GM21528 (cell line): ENCODE measurements at regions not wholly inside any gene's neighbourhood (a gene's known extent, or its start where the extent isn't known, plus 50 kb on each side); places are given as distances from the start of the nearest gene placed in this dataset.
"Not testable (repeated sequence)": the region's sequence is repeated elsewhere in the genome, so short reads cannot be mapped to it uniquely, and the experiment has no call there.

Source experiments
- ATAC-seq: cut with Tn5 transposase; IDR thresholded peaks from one replicate; pipeline ENCODE4 v1.9.1; 2021; ENCODE audit warnings: mild to moderate bottlenecking, moderate library complexity; ENCODE audit not compliant: unreplicated experiment, low FRiP score

- ATAC-seq: no peak
Measured at GRCh38 chr21:18117176-18117575, 127.5 kb upstream of the CHODL start.

- no peak for ATAC-seq
Measured at GRCh38 chr21:18114810-18115209, 129.8 kb upstream of the CHODL start.

- no peak for ATAC-seq
Measured at GRCh38 chr21:18104802-18105201, 139.8 kb upstream of the CHODL start.

DNA sequence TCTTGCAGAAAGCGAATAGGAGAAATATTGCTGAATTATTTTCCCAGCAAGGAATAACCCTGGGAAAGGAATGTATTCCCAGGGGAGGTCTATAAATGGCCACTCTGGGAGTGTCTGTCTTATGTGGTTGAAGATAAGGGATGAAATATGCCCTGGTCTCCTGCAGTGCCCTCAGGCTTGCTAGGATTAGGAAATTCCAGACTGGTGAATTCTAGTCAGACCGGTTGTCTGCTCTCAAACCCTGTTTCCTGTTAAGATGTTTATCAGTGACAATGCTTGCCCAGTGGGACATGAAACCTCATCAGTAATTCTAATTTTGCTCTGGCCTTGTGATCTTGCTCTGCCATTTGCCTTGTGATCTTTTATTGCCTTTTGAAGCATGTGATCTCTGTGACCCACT, 148.2 kb upstream of the CHODL start:
- not testable (repeated sequence) for ATAC-seq

- ATAC-seq: no peak
Measured at GRCh38 chr21:18089786-18090185, 154.8 kb upstream of the CHODL start.

DNA sequence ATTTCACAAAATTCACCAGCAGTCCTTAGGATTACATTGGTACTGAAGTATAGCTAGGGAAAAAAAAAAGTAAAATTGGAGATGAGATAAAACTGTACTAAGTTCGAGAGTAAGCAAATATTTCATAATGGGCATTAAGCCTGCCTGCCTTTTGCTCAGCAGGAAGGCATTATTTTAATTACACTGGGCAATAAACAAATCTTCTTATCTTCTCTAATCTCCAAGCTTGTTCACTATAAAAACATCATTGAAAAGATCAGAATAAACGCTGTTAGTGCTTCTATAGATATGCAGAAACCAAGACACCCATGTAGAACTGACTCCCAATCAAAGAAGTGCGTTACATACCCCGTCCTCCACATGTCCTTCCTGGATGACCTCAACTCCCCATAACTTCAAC, 174.2 kb upstream of the CHODL start:
- no peak for ATAC-seq

DNA sequence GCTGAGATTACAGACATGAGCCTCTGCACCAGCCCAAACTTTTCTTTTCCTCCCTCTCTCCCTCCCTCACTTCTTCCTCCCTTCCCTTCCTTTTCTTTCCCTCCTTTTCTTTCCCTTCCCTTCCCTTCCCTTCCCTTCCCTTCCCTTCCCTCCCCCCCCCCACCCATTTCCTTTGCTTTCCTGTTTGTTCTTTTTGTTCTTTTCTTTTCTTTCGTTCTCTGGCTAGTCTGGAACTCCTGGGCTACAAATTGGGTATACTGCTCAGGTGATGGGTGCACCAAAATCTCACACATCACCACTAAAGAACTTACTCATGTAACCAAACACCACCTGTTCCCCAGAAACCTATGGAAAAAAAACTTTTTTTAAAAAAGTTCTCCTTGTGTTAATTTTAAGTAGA, 174.8 kb upstream of the CHODL start:
- no peak for ATAC-seq

DNA sequence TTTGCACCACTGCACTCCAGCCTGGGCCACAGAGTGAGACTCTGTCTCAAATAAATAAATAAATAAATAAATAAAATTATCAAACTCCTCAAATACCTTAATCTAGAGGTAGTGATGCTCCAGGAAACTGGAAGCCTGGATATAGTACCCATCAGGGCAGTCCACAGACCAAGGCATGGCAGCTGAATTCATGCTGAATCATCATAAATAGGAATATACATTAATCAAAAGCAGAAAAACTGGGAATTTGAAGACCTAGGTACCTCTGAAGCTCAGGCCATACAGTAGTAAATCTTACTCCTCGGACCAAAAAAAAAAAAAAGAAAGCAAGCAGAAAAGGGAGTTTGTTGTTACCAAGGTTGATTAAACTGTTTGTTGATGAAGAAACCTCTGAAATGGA, 184.2 kb upstream of the CHODL start:
- ATAC-seq: no peak

DNA sequence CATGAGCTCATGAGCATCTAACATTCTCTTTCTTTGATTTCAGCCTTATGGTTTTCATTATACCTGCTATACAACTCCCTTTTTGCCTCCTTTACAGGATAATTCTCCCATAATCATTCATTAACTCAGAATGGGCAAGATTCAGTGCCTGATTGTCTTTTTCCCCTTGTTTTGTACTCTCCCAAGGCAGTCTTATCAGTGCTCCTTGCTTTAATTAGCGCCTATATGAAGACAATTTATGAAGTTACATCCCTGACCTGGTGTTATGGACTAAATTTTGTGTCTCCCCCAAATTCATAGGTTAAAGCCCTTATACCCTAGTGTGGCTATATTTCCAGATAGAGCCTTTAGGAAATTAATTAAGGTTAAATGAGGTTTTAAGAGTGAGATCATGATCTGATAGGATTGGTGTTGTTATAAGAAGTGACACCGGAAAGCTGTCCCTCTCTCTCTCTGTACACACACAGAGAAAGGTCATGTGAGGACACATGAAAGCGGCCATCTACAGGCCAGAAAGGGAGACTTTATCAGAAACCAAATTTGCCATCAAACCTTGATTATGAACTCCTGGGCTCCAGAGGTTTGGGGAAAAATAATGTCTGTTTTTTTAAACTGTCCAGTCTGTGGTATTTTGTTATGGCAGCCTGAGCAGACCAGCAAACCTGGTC, 185.8 kb upstream of the CHODL start:
- no peak for ATAC-seq

DNA sequence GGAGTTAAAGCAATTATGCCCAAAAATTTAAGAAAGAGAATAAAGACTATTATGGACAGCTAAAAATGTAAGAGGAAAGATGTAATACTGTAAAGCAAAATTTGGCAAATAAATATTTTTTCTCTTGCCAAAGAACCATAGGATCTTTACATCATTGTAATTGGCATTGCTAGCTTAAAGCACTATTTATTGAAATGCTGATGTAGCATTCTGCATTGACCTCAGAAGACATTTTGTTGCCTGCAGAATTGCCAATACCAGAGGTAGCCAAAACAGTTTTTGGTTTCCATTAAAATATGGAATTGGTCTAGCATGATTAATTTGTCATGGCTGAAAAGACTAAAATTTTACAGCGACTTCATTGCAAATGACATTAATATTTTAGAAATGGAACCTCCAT, 191.5 kb upstream of the CHODL start:
- ATAC-seq: no peak

- ATAC-seq: no peak
Measured at GRCh38 chr21:18049461-18049860, 195.2 kb upstream of the CHODL start.

- no peak for ATAC-seq
Measured at GRCh38 chr21:18041012-18041411, 203.6 kb upstream of the CHODL start.

DNA sequence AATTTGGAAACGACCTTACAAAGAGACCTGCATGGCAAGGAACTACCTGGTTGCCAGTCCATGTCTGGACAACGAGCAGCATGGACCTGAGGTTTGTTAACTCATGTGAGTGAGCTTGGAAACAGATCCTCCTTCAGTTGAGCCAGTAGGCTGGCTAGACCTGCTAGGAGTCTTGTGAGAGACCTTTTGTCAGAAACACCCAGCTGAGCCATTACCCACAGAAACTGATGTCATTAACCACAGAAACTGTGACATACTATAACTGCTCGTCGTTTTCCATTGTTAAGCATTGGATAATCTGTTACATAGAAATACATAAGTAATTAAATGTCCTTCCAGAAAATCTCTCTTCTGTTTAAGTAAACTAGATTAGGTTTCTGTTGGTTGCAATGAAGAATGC, 211.1 kb upstream of the C21orf91 start:
- no peak for ATAC-seq

GRCh38 chr21:18026359-18026758, 207.2 kb upstream of the C21orf91 start:
- no peak for ATAC-seq

GRCh38 chr21:18023711-18024110, 204.6 kb upstream of the C21orf91 start:
- no peak for ATAC-seq

DNA sequence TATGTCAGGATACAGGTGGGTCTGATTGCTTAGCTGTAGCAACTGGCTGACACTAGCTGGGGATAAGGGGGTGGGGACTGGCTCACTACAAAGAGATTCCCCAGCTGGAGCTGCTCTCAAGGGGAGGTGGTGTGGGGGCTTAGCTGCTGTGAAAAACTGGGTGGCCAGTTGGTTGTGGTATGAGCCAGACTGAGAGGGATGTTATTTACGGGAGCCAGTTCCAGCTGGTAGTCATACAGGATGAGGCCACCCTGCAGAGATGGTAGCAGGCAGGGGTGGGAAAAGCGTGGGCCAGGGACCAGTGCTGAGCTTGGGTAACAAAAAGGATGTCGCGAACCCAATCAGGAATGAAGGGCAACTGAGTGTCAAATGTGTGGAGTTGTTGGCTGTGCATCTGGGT, 204.0 kb upstream of the C21orf91 start:
- ATAC-seq: no peak

DNA sequence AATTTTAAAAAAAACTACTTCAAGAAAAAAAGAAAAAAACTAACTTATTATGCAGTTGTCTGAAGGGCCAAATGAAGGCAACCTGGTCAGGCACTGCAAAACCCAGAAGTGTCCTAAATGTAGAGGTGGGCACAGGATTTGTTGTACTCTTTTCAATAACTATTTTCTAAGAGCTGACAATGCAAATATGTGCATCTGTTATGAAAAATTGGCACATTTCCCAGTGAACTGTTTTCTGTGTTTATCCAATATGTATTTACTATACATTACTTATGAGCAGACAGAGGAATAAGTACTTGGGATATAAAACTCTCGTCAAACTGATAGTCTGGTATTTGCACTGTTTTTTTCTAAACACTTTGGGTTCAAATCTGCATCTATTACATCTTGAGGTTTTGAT, 188.0 kb upstream of the C21orf91 start:
- no peak for ATAC-seq

DNA sequence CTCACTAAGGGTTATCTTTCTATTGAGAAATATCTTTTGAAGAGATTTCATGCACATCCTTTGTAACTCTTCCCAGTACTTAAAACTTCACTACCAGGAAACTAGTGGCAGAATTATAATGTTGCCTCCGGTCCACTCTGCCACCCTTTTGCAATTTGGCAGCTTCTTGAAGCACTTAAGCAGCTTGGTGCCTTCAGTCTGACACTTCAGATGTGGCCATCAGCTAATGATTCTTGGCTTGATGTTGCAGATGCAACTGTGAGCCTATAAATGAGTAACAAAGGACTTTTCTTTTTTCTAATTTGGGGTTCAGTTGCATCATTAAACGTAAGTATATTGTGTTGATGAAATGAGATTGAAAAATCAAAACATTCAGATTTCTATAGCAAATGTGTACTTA, 187.5 kb upstream of the C21orf91 start:
- no peak for ATAC-seq

GRCh38 chr21:18002393-18002792, 183.2 kb upstream of the C21orf91 start:
- no peak for ATAC-seq

GRCh38 chr21:18000981-18001686, 182.0 kb upstream of the C21orf91 start:
- no peak for ATAC-seq

DNA sequence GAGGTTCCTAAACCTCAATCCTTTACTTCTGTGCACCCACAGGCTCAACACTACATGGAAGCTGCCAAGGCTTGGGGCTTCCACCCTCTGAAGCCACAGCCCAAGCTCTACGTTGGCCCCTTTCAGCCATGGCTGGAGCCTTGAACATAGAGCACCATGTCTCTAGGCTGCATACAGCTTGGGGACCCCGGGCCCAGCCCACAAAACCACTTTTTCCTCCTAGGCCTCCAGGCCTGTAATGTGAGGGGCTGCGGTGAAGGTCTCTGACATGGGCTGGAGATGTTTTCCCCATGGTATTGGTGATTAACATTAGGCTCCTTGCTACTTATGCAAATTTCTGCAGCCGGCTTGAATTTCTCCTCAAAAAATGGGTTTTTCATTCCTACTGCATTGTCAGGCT, 179.4 kb upstream of the C21orf91 start:
- not testable (repeated sequence) for ATAC-seq

DNA sequence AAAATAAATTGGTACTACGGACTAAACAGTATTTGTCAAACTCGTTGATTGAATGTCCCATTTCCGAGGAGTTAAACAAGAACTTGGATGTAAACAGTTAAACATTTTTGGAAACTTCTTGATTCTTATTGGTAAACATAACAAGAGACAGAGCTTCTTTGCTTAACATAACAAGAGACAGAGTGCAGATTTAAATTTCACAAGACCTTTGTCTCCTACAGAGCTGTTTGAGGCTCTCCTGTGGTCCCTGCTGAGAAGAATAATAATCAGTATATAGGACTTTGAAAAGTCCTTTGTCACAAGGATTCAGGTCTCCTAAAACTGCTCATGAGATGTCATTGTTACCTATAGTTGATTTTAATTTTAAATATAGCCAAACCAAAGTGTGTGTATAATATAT, 170.6 kb upstream of the C21orf91 start:
- no peak for ATAC-seq

DNA sequence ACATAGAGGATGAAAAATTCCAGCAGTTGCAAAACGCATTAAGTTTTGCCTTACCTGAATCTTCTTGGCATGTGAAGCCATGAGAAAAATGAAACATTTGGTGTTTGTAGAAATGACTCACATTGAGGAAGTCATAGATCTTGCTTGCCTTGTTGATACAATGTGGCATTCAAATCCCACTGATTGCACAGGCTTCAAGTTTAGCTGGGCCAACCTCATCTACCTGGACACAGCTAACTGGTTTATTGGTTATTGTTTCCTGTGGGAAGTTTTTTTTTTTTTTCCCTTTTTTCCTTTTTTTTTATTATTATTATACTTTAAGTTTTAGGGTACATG, 168.9 kb upstream of the C21orf91 start:
- ATAC-seq: no peak
